GM18511 (cell line): ENCODE measurements at regions not wholly inside any gene's neighbourhood (a gene's known extent, or its start where the extent isn't known, plus 50 kb on each side); places are given as distances from the start of the nearest gene placed in this dataset.

ENCODE experiments used
- ATAC-seq: cut with Tn5 transposase; IDR thresholded peaks from one replicate; pipeline ENCODE4 v1.9.1; 2021; ENCODE audit warnings: mild to moderate bottlenecking, moderate library complexity; ENCODE audit not compliant: unreplicated experiment

- ATAC-seq: no peak
Measured at GRCh38 chr9:129476821-129477611, 143.9 kb downstream of the C9orf50 start.

GRCh38 chr9:129474740-129475404 lies 146.0 kb downstream of the C9orf50 start:
- no peak for ATAC-seq

GRCh38 chr9:129473523-129474244 lies 147.2 kb downstream of the C9orf50 start:
- ATAC-seq: no peak

GRCh38 chr9:129472651-129473102 lies 148.2 kb downstream of the C9orf50 start:
- no peak for ATAC-seq

GRCh38 chr9:129471201-129472019 lies 149.5 kb downstream of the C9orf50 start:
- no peak for ATAC-seq

- no peak for ATAC-seq
Measured at GRCh38 chr9:129469988-129470316, 150.9 kb downstream of the C9orf50 start.

- no peak for ATAC-seq
Measured at GRCh38 chr9:129469188-129469987, 151.5 kb downstream of the C9orf50 start.

GRCh38 chr9:129467739-129468666 lies 152.9 kb downstream of the C9orf50 start:
- ATAC-seq: no peak

- ATAC-seq: no peak
Measured at GRCh38 chr9:129467004-129467588, 153.8 kb downstream of the C9orf50 start.

GRCh38 chr9:129465834-129466535 lies 154.9 kb downstream of the C9orf50 start:
- no peak for ATAC-seq

- no peak for ATAC-seq
Measured at GRCh38 chr9:129464972-129465833, 155.7 kb downstream of the C9orf50 start.

GRCh38 chr9:129463994-129464393 lies 156.9 kb downstream of the C9orf50 start:
- no peak for ATAC-seq

GRCh38 chr9:129463477-129463876 lies 157.4 kb downstream of the C9orf50 start:
- no peak for ATAC-seq

GRCh38 chr9:129462360-129462759 lies 158.5 kb downstream of the C9orf50 start:
- no peak for ATAC-seq

GRCh38 chr9:129460323-129461261 lies 160.3 kb downstream of the C9orf50 start:
- peak; percentile 78 for ATAC-seq
